HEK293T (cell line): ENCODE measurements at regions not wholly inside any gene's neighbourhood (a gene's known extent, or its start where the extent isn't known, plus 50 kb on each side); places are given as distances from the start of the nearest gene placed in this dataset.

Experiments
- CTCF ChIA-PET: fragments of 350-600 bp; formaldehyde crosslinking; extraction: SDS; loops from one replicate; lab custom pipeline; 2021; ENCODE audit warnings: antibody characterized with exemption, inconsistent platforms; lab: Yijun Ruan, JAX
- POLR2A ChIA-PET: fragments of 350-600 bp; formaldehyde crosslinking; extraction: SDS; loops from one replicate; lab custom pipeline; 2020; ENCODE audit warnings: antibody characterized with exemption, inconsistent platforms; lab: Yijun Ruan, JAX
- DNase-seq: peaks from one replicate; pipeline ENCODE4 v3.0.0; 2012; ENCODE audit warnings: mixed read lengths; ENCODE audit errors: extremely low spot score
- ARNT ChIP-seq: fragments of 450-650 bp; IDR thresholded peaks from 2 replicates; pipeline ENCODE4 v1.6.1; 2017; ENCODE audit warnings: mild to moderate bottlenecking
- BHLHE40 ChIP-seq: fragments of 450-650 bp; IDR thresholded peaks from 2 replicates; pipeline ENCODE4 v1.6.1; 2016; ENCODE audit warnings: mild to moderate bottlenecking, moderate library complexity, borderline replicate concordance
- CTBP1 ChIP-seq: fragments of 450-650 bp; IDR thresholded peaks from 2 replicates; pipeline ENCODE4 v1.6.1; 2016; ENCODE audit warnings: borderline replicate concordance
- ELF4 ChIP-seq: fragments of 450-650 bp; IDR thresholded peaks from 2 replicates; pipeline ENCODE4 v1.6.1; 2017; ENCODE audit warnings: antibody characterized with exemption
- FOXA1 ChIP-seq: fragments of 450-650 bp; IDR thresholded peaks from 2 replicates; pipeline ENCODE4 v1.6.1; 2016; ENCODE audit warnings: mild to moderate bottlenecking
- FOXK2 ChIP-seq: fragments of 450-650 bp; IDR thresholded peaks from 2 replicates; pipeline ENCODE4 v1.6.1; 2016; ENCODE audit warnings: mild to moderate bottlenecking
- FOXM1 ChIP-seq: fragments of 450-650 bp; IDR thresholded peaks from 2 replicates; pipeline ENCODE4 v1.6.1; 2017; ENCODE audit warnings: mild to moderate bottlenecking, borderline replicate concordance
- HDGF ChIP-seq: fragments of 450-650 bp; IDR thresholded peaks from 2 replicates; pipeline ENCODE4 v1.6.1; 2017; ENCODE audit warnings: antibody characterized with exemption, borderline replicate concordance
- L3MBTL2 ChIP-seq: fragments of 450-650 bp; conservative IDR thresholded peaks from 2 replicates; pipeline ENCODE4 v1.6.1; 2016; ENCODE audit warnings: mild to moderate bottlenecking
- LEF1 ChIP-seq: fragments of 450-650 bp; IDR thresholded peaks from 2 replicates; pipeline ENCODE4 v1.6.1; 2017; ENCODE audit warnings: mild to moderate bottlenecking, borderline replicate concordance
- NFRKB ChIP-seq: fragments of 450-650 bp; IDR thresholded peaks from 2 replicates; pipeline ENCODE4 v1.6.1; 2016; ENCODE audit warnings: mild to moderate bottlenecking, moderate library complexity
- SP1 ChIP-seq: fragments of 450-650 bp; IDR thresholded peaks from 2 replicates; pipeline ENCODE4 v1.6.1; 2017
- SUZ12 ChIP-seq: fragments of 450-650 bp; IDR thresholded peaks from 2 replicates; pipeline ENCODE4 v1.6.1; 2016; ENCODE audit warnings: mild to moderate bottlenecking
- TARDBP ChIP-seq: fragments of 450-650 bp; IDR thresholded peaks from 2 replicates; pipeline ENCODE4 v1.6.1; 2016
- ZNF384 ChIP-seq: fragments of 450-650 bp; IDR thresholded peaks from 2 replicates; pipeline ENCODE4 v1.6.1; 2016
- TF ChIP-seq, protein P1 (sequence below): fragments of 450-650 bp; IDR thresholded peaks from 2 replicates; pipeline ENCODE4 v1.6.1; 2016

- POLR2A ChIA-PET = no interaction called here
Measured at GRCh38 chr2:128375454-128375853, 56.8 kb upstream of the HS6ST1 start.

DNA sequence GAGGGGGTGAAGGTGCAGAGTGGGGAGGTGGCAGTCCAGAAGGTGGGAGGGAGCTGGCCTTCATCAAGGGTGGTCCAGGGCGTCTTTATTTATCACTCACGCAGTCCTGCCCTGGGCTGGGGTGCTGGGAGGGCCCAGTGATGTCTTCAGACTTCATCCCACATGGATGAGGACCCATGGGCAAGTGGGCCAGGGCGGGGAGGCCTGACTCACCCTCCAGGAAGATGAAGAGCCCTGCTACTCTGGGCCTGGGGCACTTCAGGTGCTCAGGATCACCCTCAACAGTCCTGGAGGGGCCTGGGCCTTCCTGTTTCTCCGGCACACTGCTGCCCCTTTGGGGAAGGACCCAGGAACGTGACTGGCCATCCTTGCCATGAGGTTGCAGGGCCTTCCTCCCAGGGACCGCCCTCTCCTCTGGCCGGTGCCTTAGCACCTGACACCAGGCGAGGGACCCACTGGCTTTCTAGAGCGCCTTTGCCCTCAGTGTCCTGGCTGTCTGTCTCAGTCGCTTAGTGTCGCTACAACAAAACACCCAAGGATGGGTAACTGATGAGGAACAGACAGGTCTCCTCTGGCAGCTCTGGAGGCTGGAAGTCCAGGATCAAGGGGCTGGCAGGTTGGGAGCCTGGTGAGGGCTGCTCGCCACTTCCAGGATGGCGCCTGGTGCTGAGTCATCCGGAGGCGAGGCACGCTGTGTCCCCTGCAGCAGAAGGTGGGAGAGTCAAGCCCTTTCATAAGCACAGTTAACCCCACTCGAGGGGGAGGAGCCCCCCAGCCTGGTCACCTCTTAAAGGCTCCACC is 57.8 kb upstream of the HS6ST1 start:
- ChIA-PET POLR2A (no interaction called here), CTCF (no interaction called here)
- TF ChIP-seq, protein P1, sequence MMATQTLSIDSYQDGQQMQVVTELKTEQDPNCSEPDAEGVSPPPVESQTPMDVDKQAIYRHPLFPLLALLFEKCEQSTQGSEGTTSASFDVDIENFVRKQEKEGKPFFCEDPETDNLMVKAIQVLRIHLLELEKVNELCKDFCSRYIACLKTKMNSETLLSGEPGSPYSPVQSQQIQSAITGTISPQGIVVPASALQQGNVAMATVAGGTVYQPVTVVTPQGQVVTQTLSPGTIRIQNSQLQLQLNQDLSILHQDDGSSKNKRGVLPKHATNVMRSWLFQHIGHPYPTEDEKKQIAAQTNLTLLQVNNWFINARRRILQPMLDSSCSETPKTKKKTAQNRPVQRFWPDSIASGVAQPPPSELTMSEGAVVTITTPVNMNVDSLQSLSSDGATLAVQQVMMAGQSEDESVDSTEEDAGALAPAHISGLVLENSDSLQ = no peak
- no peak for TF ChIP-seq HDGF
- no peak for TF ChIP-seq ZNF384
- TF ChIP-seq LEF1 = no peak
- TF ChIP-seq FOXK2 = no peak
- no peak for TF ChIP-seq SP1
- TF ChIP-seq ARNT = no peak
- TF ChIP-seq SUZ12 = no peak
- TF ChIP-seq CTBP1 = no peak
- TF ChIP-seq FOXA1 = no peak
- no peak for TF ChIP-seq TARDBP
- DNase-seq = no peak

More at GRCh38 chr2:128375454-128375853, 56.8 kb upstream of the HS6ST1 start:
- TF ChIP-seq ARNT (no peak), FOXK2 (no peak), FOXM1 (no peak), ZNF384 (no peak), TARDBP (no peak), SUZ12 (no peak), L3MBTL2 (no peak), NFRKB (no peak), LEF1 (no peak), CTBP1 (no peak), BHLHE40 (no peak), ELF4 (no peak), HDGF (no peak), FOXA1 (no peak), SP1 (no peak)
- DNase-seq = no peak
- CTCF ChIA-PET = no interaction called here

DNA sequence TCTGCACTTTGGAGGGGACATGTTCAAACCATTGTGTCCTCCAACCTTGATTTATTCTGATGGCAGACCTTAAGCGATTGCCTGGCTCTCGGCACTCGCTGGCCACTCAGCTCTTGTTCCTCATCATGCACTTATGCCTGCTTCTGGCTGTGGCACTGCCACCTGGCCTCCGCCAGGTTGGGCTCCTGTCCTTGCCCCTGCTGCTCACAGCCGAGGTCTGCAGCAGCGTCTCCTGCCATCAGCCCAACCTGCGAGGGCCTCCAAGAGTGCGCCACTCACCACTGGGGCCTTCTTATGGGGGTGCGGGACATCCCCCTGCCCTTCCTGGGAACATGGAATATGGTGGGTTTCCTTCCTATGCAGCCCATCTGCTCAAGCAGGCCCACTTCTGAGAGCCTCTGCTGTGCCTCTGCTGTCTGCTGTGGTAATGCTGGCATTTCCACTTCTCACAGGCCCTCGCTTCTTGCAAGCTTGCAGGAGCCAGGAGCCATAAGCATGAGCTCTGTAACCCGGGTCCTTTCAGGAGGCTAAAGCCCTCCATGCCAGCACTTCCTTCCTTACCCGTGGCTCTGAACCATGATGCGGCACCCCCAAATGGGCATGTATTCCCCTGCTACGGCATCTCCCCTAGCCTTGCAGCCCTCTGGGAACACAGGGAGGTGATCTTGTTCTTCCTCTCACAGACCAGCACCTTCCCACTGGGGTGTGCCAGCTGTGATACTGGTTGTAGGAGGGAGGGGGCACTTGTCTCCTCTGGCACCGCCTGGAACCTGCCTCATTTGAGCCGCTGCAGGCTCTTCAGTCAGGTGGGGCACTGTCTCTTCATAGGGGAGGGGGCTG is 58.6 kb upstream of the HS6ST1 start:
- no peak for TF ChIP-seq SP1
- TF ChIP-seq NFRKB = no peak
- DNase-seq = no peak
- ChIA-PET POLR2A (no interaction called here), CTCF (no interaction called here)

- no peak for DNase-seq
- TF ChIP-seq SUZ12 = no peak
- no peak for TF ChIP-seq NFRKB
- no peak for TF ChIP-seq L3MBTL2
- no peak for TF ChIP-seq CTBP1
- TF ChIP-seq FOXK2 = no peak
- no peak for TF ChIP-seq FOXA1
- TF ChIP-seq TARDBP = no peak
- POLR2A ChIA-PET = no interaction called here
- CTCF ChIA-PET = interaction anchor here (0.6 kb wide), 1 partner anchor 15 kb away, joined by 5 read pairs; no protein-coding TSS in a partner anchor
Measured at GRCh38 chr2:128378231-128379020, 59.8 kb upstream of the HS6ST1 start.

DNA sequence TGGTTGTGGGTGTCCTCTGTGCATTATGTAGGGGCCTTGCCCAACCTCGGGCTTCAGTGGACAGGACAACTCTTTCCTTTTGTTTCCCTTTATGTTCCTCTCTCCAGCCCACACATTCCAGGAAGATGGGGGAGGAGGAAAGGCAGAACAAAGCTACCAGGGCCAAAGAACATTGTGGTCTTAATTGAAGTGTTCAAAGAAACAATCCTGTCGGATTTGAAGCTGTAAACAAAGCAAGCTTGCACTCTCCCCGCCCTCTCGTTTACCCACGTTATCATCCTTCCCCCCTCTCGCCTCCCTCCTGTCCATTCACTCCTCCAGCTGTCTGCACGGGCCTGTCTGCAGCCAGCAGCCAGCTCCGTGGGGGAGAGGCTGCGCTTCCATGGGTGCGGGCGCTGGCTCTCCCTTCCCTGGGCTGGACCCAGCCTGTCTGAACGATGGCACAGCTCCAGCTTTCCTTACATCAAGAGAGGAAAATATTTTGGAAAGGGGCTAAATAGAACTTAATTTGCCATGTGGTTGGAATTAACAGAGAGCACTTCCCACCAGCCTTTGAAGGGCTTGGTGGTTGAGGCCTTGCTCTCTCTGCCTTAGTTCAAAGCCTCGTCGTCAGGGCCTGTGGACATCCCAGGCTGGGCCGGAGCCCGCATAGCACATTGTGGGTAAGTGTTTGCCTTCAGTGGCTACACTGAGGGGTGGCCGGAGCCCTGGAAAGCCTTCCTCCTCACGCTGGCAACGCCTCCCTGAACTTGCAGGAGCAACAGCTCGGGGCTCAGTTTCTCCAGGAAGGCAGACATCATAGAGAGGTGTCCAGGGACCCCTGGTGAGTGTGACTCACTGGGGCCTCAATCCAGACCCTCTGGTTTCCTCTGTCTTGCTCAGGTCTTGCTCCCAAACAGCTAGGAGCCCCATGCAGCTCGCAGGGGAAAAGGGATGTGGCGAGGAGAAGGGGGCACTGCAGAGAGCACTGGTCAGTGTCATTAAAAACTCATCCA is 60.6 kb upstream of the HS6ST1 start:
- POLR2A ChIA-PET = no interaction called here
- TF ChIP-seq SUZ12 = no peak
- TF ChIP-seq HDGF = no peak
- TF ChIP-seq ARNT = no peak
- TF ChIP-seq CTBP1 = no peak
- TF ChIP-seq TARDBP = no peak
- CTCF ChIA-PET = no interaction called here
- no peak for DNase-seq

DNA sequence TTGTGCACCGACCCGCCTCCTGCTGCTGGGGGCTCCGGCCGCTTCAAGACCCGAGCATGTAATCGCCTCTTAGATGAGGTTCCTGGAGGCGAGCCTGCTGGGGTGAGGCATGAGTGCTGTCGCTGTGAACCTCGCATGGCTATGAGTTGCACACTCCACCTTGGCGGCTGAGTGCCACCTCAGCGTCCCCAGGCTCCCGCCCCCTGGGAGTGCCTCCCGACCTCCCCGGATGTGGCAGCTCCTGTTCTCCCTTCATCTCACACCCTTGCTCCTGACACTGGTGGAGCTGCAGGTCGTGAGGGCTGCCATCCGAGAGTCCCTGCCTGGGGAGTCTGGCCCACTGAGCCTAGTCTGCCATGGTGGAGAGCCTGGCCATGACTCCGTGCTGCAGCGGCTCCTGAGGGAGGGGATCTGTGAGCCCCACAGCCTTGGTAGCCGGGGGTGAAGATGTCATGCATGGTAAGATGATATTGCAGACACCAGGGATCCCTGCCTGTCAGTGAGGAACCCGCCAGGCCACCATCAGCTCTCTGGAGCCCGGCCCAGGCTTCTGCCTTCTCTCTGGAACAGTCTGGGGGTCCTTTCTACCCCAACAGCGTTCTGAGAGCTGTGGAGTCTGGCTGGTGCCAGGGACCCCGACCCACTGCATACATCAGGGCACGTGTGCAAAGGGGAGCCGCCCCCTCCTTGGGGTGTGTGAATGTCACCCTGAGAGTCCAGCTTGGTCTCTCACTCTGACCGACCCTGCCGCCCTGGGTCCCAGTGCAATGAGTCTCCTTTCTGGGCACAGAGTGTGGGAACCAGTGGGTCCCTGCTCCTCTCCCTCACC is 61.6 kb upstream of the HS6ST1 start:
- CTCF ChIA-PET = no interaction called here
- DNase-seq = no peak
- POLR2A ChIA-PET = no interaction called here
- TF ChIP-seq ZNF384 (no peak), L3MBTL2 (no peak), BHLHE40 (no peak), ARNT (no peak), SUZ12 (no peak), FOXM1 (no peak), ELF4 (no peak), NFRKB (no peak), FOXA1 (no peak), SP1 (no peak), LEF1 (no peak), FOXK2 (no peak), CTBP1 (no peak), HDGF (no peak), TARDBP (no peak)
- TF ChIP-seq, protein P1 = no peak
